GM12878 (cell line): ENCODE measurements at regions not wholly inside any gene's neighbourhood (a gene's known extent, or its start where the extent isn't known, plus 50 kb on each side); places are given as distances from the start of the nearest gene placed in this dataset.

Source experiments
- BCL11A ChIP-seq: IDR thresholded peaks from 2 replicates; pipeline ENCODE4 v1.6.1; 2011; ENCODE audit warnings: low read depth, low read length
- CBX3 ChIP-seq: fragments of 200-600 bp; sonication (generic); IDR thresholded peaks from 2 replicates; pipeline ENCODE4 v1.6.1; 2016; ENCODE audit warnings: low read depth, borderline replicate concordance
- CEBPB ChIP-seq, 2 experiments: fragments of 150-350 bp in 1 of 2; IDR thresholded peaks; 2 replicates each; pipeline ENCODE4 v1.6.1; 2012 to 2014; ENCODE audit warnings: low read depth in 2 of 2, low read length in 2 of 2, borderline replicate concordance in 1 of 2, inconsistent platforms in 1 of 2
- CREB1 ChIP-seq: IDR thresholded peaks from 2 replicates; pipeline ENCODE4 v1.6.1; 2012; ENCODE audit warnings: low read depth, mild to moderate bottlenecking, inconsistent platforms
- CREM ChIP-seq: IDR thresholded peaks from 2 replicates; pipeline ENCODE4 v1.6.1; 2014; ENCODE audit warnings: antibody characterized with exemption, low read depth
- EP300 ChIP-seq, 2 experiments: fragments of 150-350 bp in 1 of 2; IDR thresholded peaks; 2 replicates each; pipeline ENCODE4 v1.6.1; 2011 to 2012; ENCODE audit warnings: low read depth in 2 of 2, low read length in 2 of 2, borderline replicate concordance in 1 of 2, improper control_type of control experiment in 1 of 2, inconsistent platforms in 1 of 2; ENCODE audit not compliant: control insufficient read depth in 1 of 2
- JUNB ChIP-seq: IDR thresholded peaks from 2 replicates; pipeline ENCODE4 v1.6.1; 2016; ENCODE audit warnings: antibody characterized with exemption, mild to moderate bottlenecking
- MTA2 ChIP-seq: fragments of 450-650 bp; IDR thresholded peaks from 2 replicates; pipeline ENCODE4 v1.6.1; 2016; ENCODE audit warnings: low read depth, mild to moderate bottlenecking, moderate library complexity
- NBN ChIP-seq: fragments of 450-650 bp; IDR thresholded peaks from 2 replicates; pipeline ENCODE4 v1.6.1; 2016
- NR2F1 ChIP-seq: fragments of 450-650 bp; conservative IDR thresholded peaks from 2 replicates; pipeline ENCODE4 v1.6.1; 2017; ENCODE audit warnings: mild to moderate bottlenecking
- PML ChIP-seq: IDR thresholded peaks from 2 replicates; pipeline ENCODE4 v1.6.1; 2012; ENCODE audit warnings: low read length, inconsistent platforms
- RAD51 ChIP-seq: fragments of 450-650 bp; IDR thresholded peaks from 2 replicates; pipeline ENCODE4 v1.6.1; 2016; ENCODE audit warnings: moderate library complexity, mild to moderate bottlenecking, inconsistent platforms
- SIX5 ChIP-seq: IDR thresholded peaks from 2 replicates; pipeline ENCODE4 v1.6.1; 2011; ENCODE audit warnings: mild to moderate bottlenecking, low read depth, low read length, moderate library complexity; ENCODE audit not compliant: severe bottlenecking
- SRF ChIP-seq, 2 experiments: IDR thresholded peaks; 2 replicates each; pipeline ENCODE4 v1.6.1; 2011; ENCODE audit warnings: low read depth in 2 of 2, low read length in 2 of 2, mild to moderate bottlenecking in 1 of 2, moderate library complexity in 1 of 2
- STAT1 ChIP-seq: fragments of 450-650 bp; conservative IDR thresholded peaks from 2 replicates; pipeline ENCODE4 v1.6.1; 2014; ENCODE audit warnings: antibody characterized with exemption, mild to moderate bottlenecking
- TBL1XR1 ChIP-seq: IDR thresholded peaks from 2 replicates; pipeline ENCODE4 v1.6.1; 2012; ENCODE audit warnings: low read depth, low read length, improper control_type of control experiment
- WRNIP1 ChIP-seq: IDR thresholded peaks from 2 replicates; pipeline ENCODE4 v1.6.1; 2011; ENCODE audit warnings: low read depth, low read length, improper control_type of control experiment, borderline replicate concordance
- TF ChIP-seq, protein P1 (sequence below): fragments of 450-650 bp; IDR thresholded peaks from 2 replicates; pipeline ENCODE4 v1.6.1; 2016; ENCODE audit warnings: mild to moderate bottlenecking
- TF ChIP-seq, protein P2 (sequence below): fragments of 450-650 bp; IDR thresholded peaks from 2 replicates; pipeline ENCODE4 v1.6.1; 2017; ENCODE audit warnings: low read depth, mild to moderate bottlenecking, moderate library complexity
- TF ChIP-seq, protein P3 (sequence below): fragments of 450-650 bp; conservative IDR thresholded peaks from 2 replicates; pipeline ENCODE4 v1.6.1; 2017; ENCODE audit warnings: mild to moderate bottlenecking, moderate library complexity
- TF ChIP-seq, protein P4 (sequence below): fragments of 450-650 bp; IDR thresholded peaks from 2 replicates; pipeline ENCODE4 v1.6.1; 2017; ENCODE audit warnings: mild to moderate bottlenecking, low read depth, inconsistent platforms; ENCODE audit not compliant: poor library complexity, severe bottlenecking
- TF ChIP-seq, protein P5 (sequence below): fragments of 450-650 bp; IDR thresholded peaks from 2 replicates; pipeline ENCODE4 v1.6.1; 2014; ENCODE audit warnings: mild to moderate bottlenecking

DNA sequence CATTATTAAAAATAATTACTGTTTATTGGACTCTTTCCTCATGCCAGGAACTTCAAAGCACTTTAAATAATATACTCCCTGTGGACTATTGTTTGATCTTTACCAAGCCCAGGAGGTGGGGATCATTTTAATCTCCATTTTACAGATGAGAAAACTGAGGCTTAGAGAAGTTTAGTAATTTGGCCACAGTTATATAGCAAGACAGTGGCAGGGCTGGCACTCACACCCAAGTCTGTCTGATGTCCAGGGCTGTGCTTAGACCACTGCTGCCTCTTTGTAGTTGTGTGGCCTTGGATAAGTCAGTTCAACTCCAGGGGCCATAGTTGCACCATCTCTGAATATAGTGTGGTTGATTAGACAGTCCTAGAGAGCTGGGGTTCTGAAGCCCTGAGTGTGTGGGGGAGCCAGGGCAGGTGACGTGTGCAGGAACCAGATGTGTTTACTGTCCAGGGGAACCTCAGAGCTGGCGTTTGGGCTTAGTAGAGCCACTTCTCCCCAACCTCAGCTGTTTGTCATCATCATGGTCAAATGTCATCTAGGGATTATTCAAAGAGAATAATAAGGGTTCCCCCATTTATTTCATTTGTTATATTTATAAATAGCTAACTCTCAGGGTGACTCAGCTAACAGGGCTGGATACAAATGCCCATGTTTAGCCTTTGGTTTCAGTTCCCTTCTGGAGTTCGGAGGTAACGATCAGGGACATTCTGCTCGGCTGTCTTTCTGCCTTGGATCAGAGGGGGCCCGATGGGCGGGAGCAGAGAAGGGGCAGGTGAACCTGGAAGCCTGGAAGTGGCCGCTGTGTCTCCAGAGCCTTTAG lies 68.0 kb downstream of the BOLA3 start (continued):
- peak; percentile 68 for TF ChIP-seq CREM
- peak; percentile 69; the same call in 1 of the 2 replicates for TF ChIP-seq CREB1
- no peak for TF ChIP-seq WRNIP1
- no peak for TF ChIP-seq SIX5
- TF ChIP-seq MTA2, result peak; percentile 75
- peak; percentile 94 to 98 for TF ChIP-seq SRF (IDR thresholded peaks at IDR 0.05; ENCODE audit: low read depth in 2 of 2, low read length in 2 of 2)
- TF ChIP-seq BCL11A, result peak; percentile 67
- no peak for TF ChIP-seq CBX3
- peak; percentile 90 for TF ChIP-seq JUNB
- TF ChIP-seq NBN, result 0 out of 2 replicates have a peak, but pooled peaks have one; percentile 17
- TF ChIP-seq, protein P1, sequence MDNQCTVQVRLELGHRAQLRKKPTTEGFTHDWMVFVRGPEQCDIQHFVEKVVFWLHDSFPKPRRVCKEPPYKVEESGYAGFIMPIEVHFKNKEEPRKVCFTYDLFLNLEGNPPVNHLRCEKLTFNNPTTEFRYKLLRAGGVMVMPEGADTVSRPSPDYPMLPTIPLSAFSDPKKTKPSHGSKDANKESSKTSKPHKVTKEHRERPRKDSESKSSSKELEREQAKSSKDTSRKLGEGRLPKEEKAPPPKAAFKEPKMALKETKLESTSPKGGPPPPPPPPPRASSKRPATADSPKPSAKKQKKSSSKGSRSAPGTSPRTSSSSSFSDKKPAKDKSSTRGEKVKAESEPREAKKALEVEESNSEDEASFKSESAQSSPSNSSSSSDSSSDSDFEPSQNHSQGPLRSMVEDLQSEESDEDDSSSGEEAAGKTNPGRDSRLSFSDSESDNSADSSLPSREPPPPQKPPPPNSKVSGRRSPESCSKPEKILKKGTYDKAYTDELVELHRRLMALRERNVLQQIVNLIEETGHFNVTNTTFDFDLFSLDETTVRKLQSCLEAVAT, result 0 out of 2 replicates have a peak, but pooled peaks have one; percentile 65
- TF ChIP-seq EP300 (IDR thresholded peaks at IDR 0.05; ENCODE audit: borderline replicate concordance in 1 of 2, control insufficient read depth in 1 of 2, low read depth in 2 of 2, low read length in 2 of 2), result peak; percentile 44 to 45; a peak in 2 of 4 replicates
- TF ChIP-seq, protein P2, sequence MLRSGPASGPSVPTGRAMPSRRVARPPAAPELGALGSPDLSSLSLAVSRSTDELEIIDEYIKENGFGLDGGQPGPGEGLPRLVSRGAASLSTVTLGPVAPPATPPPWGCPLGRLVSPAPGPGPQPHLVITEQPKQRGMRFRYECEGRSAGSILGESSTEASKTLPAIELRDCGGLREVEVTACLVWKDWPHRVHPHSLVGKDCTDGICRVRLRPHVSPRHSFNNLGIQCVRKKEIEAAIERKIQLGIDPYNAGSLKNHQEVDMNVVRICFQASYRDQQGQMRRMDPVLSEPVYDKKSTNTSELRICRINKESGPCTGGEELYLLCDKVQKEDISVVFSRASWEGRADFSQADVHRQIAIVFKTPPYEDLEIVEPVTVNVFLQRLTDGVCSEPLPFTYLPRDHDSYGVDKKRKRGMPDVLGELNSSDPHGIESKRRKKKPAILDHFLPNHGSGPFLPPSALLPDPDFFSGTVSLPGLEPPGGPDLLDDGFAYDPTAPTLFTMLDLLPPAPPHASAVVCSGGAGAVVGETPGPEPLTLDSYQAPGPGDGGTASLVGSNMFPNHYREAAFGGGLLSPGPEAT, result peak; percentile 57; the same call in 1 of the 2 replicates
- no peak for TF ChIP-seq CEBPB (IDR thresholded peaks at IDR 0.05; ENCODE audit: borderline replicate concordance in 1 of 2, low read depth in 2 of 2, low read length in 2 of 2)
- TF ChIP-seq, protein P3, sequence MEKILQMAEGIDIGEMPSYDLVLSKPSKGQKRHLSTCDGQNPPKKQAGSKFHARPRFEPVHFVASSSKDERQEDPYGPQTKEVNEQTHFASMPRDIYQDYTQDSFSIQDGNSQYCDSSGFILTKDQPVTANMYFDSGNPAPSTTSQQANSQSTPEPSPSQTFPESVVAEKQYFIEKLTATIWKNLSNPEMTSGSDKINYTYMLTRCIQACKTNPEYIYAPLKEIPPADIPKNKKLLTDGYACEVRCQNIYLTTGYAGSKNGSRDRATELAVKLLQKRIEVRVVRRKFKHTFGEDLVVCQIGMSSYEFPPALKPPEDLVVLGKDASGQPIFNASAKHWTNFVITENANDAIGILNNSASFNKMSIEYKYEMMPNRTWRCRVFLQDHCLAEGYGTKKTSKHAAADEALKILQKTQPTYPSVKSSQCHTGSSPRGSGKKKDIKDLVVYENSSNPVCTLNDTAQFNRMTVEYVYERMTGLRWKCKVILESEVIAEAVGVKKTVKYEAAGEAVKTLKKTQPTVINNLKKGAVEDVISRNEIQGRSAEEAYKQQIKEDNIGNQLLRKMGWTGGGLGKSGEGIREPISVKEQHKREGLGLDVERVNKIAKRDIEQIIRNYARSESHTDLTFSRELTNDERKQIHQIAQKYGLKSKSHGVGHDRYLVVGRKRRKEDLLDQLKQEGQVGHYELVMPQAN, result no peak
- TF ChIP-seq, protein P4, sequence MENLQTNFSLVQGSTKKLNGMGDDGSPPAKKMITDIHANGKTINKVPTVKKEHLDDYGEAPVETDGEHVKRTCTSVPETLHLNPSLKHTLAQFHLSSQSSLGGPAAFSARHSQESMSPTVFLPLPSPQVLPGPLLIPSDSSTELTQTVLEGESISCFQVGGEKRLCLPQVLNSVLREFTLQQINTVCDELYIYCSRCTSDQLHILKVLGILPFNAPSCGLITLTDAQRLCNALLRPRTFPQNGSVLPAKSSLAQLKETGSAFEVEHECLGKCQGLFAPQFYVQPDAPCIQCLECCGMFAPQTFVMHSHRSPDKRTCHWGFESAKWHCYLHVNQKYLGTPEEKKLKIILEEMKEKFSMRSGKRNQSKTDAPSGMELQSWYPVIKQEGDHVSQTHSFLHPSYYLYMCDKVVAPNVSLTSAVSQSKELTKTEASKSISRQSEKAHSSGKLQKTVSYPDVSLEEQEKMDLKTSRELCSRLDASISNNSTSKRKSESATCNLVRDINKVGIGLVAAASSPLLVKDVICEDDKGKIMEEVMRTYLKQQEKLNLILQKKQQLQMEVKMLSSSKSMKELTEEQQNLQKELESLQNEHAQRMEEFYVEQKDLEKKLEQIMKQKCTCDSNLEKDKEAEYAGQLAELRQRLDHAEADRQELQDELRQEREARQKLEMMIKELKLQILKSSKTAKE, result peak; percentile 58
- no peak for TF ChIP-seq PML
- no peak for TF ChIP-seq RAD51
- TF ChIP-seq NR2F1, result peak; percentile 69
- TF ChIP-seq TBL1XR1, result 0 out of 2 replicates have a peak, but pooled peaks have one; percentile 15
- TF ChIP-seq, protein P5, sequence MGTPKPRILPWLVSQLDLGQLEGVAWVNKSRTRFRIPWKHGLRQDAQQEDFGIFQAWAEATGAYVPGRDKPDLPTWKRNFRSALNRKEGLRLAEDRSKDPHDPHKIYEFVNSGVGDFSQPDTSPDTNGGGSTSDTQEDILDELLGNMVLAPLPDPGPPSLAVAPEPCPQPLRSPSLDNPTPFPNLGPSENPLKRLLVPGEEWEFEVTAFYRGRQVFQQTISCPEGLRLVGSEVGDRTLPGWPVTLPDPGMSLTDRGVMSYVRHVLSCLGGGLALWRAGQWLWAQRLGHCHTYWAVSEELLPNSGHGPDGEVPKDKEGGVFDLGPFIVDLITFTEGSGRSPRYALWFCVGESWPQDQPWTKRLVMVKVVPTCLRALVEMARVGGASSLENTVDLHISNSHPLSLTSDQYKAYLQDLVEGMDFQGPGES, result no peak
- TF ChIP-seq STAT1, result no peak
